SU-DHL-6 (cell line): ENCODE measurements at regions not wholly inside any gene's neighbourhood (a gene's known extent, or its start where the extent isn't known, plus 50 kb on each side); places are given as distances from the start of the nearest gene placed in this dataset.

Experiments used
- CTCF ChIP-seq: fragments of 200-600 bp; sonication (generic); IDR thresholded peaks from one replicate; pipeline ENCODE4 v1.5.1; 2017; ENCODE audit warnings: antibody characterized with exemption, mild to moderate bottlenecking, low read length, moderate library complexity; ENCODE audit not compliant: insufficient read depth, poor library complexity, severe bottlenecking
- EZH2phosphoT487 ChIP-seq: fragments of 200-600 bp; sonication (generic), shearing (Covaris generic); conservative IDR thresholded peaks from 2 replicates; pipeline ENCODE4 v1.6.1; 2018; ENCODE audit warnings: mild to moderate bottlenecking, antibody characterized with exemption, low read length, moderate library complexity, mixed read lengths

- TF ChIP-seq EZH2phosphoT487: no peak
- no peak for TF ChIP-seq CTCF
Measured at GRCh38 chr17:34125010-34125409, 130.1 kb upstream of the CCL2 start.
